GM19240 (cell line): ENCODE measurements at regions not wholly inside any gene's neighbourhood (a gene's known extent, or its start where the extent isn't known, plus 50 kb on each side); places are given as distances from the start of the nearest gene placed in this dataset.

Experiments used
- DNase-seq: peaks from one replicate; pipeline ENCODE4 v3.0.0; 2011; ENCODE audit warnings: low spot score; ENCODE audit not compliant: insufficient read length

DNA sequence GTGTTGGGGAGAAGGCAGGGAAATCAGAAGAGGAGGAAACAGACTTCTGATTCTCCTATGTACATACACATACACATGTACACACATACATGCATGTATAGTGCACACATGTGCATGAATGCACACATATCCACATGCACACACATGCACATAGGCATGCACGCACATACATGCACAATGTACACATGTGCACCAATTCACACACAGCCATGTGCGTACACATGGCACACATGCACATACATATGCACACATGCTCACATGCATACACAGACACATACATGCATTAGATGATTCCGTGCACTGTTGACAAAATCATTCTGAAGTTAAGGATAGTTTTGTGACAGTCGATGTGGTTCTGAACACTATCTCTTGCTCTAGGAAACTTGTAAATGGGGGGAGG lies 214.0 kb upstream of the CDH13 start:
- DNase-seq, result no peak

- DNase-seq, result no peak
Observed at GRCh38 chr16:82405736-82406135, 221.0 kb upstream of the CDH13 start.

DNA sequence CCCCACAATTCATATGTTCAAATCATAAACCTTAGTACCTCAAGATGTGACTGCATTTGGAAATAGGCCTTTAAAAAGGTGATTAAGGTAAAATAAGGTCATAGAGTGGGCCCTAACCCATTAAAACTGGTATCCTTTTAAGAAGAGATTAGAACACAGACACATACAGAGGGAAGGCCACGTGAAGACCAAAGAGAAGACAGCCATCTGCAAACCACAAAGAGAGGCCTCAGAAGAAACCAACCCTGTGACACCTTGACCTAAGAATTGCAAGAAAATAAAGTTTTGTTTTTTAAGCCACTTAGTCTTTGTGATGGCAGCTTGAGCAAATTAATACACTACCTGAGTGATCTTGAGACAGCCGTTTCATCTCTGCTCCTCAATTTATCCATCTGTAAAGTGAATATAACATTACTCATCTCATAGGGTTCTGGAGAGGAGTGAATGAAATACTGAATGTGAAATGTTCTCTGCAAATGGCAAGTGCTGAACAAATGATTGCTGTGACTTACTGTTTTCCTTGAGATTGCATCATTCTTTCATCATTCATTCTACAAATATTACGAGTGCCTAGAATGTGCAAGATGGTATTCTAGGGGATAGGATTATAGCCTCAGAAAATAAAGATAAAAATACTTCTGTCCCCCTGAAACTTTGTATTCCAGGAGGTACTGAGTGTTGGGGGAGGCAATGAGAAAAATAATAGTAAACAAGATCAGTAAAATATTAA lies 222.0 kb upstream of the CDH13 start:
- DNase-seq, result no peak

DNA sequence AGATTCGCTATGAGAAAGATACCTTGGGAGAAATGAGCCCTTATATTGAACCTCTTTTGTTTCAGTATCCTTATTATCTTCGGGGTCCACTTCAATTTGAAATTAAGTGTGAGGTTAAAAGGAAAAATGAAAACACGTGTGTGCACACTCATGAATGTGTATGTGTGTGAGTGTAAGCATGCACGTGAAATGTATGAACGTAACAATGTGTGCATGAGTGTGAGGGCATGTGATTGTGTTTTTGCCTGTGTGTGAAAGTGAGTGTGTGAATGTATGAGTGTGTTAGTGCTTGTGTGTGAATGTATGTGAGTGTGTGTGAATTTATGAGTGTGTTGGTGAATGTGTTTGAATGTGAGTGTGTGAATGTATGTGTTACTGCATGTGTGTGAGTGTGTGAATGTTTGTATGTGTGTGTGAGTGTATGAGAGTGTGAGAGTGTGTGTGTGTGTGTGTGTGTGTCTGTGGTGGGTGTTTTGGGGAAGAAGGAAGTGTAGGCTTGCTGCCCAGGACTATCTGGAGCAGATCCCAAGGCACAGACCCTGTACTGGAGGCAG lies 224.0 kb upstream of the CDH13 start:
- no peak for DNase-seq

DNA sequence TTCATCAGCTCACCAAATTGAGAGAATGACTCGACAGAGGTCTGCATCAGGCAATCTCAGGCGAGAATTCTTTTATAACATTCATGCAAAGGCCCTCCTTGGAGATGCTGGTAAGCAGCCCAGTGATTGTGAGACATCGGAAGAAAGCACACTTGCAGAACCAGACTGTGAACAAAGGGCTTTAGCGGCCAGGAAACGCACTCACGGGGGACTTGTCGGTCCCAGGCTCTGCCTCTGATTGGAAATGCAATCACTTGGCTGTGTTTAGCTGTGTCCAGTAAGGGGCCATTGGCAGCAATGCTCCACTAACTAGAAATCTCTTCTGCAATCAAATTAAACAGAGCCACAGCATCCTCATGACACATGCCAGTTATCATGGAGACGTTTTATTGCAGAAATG lies 226.7 kb upstream of the CDH13 start:
- DNase-seq, result no peak

DNA sequence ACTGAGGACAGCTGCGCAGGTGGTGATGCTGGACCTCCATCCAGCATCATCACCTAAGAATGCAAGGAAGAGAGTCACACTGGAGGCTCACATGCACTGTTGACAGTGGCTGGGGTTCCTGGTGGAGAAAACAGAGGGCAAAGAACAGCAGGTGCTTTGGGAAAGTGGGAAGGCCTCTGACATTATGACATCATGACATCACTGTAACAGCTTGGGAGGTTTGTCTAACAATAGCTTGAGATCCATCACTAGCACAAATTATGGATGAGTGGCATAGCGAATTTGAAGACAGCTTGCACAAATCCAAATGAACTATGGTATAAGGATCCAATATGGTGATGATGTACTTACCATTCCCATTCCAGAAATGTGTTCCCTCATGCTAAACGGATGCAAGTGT lies 226.5 kb upstream of the MPHOSPH6 start:
- DNase-seq, result no peak

- no peak for DNase-seq
Observed at GRCh38 chr16:82395212-82395611, 225.2 kb upstream of the MPHOSPH6 start.

- no peak for DNase-seq
Observed at GRCh38 chr16:82391690-82392089, 221.7 kb upstream of the MPHOSPH6 start.

GRCh38 chr16:82389956-82390650 lies 220.1 kb upstream of the MPHOSPH6 start:
- DNase-seq, result no peak

GRCh38 chr16:82386761-82387160 lies 216.7 kb upstream of the MPHOSPH6 start:
- DNase-seq, result no peak

GRCh38 chr16:82384949-82385348 lies 214.9 kb upstream of the MPHOSPH6 start:
- no peak for DNase-seq

DNA sequence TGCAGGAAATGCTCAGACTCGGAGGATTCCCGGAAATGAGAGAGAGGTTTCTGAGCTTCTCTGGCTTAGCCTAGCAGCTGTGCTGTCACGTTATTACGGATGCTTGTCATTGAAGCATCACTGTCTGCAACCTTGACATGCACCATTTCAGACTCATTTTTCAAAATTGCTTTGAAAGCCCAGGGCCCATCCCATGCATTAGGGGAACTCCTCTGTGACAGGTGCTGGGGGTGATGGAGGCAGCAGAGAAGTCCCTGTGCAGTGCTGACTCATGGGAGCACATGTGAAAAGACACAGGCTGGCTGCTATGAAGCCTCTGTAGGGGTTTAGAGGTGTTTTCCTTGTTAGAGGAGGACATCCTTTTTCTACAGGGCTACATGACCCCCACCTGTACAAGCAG lies 214.0 kb upstream of the MPHOSPH6 start:
- no peak for DNase-seq

DNA sequence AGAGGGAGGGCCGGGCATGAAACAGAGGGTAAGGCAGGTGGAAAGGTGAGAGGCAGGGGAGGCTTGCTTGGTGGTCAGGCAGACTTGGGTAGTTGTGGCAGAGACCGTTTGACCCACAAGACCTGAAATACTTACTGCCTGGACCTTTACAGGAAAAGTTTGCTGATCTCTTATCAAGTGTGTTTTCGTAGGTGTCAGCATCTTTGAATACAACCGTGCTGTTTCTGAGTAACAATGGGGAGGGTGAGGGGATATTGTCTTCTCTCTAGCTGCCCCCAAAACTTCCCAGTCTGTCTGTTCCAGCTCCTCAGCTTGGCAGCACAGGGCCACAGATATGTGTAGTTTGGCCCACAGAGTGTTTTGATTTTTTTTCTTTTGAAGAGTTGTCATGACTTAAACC lies 212.5 kb upstream of the MPHOSPH6 start:
- no peak for DNase-seq

GRCh38 chr16:82379551-82379950 lies 209.5 kb upstream of the MPHOSPH6 start:
- DNase-seq, result no peak

DNA sequence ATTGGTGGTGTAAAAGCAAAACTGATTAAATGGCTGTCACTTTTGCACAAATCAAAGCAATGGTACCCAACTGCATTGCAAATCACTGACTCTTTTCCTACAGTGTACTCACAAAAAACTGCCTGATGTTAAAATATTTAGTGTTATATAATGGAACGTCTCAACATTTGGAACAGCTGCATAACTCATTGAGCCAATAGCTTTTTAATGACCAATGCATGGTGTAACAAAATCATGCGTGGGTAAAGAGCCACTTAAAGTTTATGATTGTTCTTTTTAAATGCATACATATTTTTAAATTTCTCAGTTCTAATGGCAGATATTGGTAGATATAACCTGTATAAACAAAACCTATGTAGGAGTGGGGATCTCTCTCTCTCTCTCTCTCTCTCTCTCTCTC lies 204.0 kb upstream of the MPHOSPH6 start:
- no peak for DNase-seq

- DNase-seq, result no peak
Observed at GRCh38 chr16:82370282-82370681, 200.3 kb upstream of the MPHOSPH6 start.

DNA sequence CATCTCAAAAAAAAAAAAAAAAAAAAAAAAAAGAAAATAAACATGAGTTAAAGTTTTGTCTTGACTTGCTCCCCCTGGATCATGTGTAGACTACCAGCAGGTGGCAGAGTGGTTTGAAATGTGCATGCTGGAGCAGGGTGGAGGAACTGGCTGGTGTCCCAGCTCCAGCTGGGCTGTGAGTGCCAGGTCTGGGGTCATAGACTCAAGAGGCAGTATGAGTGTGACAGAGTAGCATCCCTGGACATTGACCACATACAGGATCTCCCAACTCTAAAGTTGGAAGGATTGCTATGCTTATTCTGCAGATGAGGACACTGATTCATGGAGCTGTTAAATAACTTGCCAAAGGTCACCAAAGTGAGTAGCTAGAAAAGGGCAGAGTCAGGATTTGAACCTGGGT lies 198.0 kb upstream of the MPHOSPH6 start:
- no peak for DNase-seq

GRCh38 chr16:82366462-82366861 lies 196.4 kb upstream of the MPHOSPH6 start:
- DNase-seq, result no peak

DNA sequence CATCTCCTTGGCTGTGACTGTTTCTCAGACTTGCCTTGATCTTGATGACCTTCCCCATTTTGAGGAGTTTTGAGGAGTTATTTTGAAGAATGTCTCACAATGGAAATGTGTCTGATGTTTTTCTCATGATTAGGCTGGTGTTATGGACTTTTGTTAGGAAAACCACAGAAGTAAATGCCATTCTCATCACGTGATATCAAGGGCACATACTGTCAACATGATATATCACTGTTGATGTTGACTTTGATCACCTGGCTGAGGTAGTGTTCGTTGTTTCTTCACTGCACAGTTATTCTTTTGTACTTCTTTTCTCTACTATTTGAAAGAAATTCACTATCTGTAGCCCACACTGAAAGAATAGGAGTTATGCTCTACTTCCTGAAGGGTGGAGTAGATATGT lies 194.7 kb upstream of the MPHOSPH6 start:
- no peak for DNase-seq

DNA sequence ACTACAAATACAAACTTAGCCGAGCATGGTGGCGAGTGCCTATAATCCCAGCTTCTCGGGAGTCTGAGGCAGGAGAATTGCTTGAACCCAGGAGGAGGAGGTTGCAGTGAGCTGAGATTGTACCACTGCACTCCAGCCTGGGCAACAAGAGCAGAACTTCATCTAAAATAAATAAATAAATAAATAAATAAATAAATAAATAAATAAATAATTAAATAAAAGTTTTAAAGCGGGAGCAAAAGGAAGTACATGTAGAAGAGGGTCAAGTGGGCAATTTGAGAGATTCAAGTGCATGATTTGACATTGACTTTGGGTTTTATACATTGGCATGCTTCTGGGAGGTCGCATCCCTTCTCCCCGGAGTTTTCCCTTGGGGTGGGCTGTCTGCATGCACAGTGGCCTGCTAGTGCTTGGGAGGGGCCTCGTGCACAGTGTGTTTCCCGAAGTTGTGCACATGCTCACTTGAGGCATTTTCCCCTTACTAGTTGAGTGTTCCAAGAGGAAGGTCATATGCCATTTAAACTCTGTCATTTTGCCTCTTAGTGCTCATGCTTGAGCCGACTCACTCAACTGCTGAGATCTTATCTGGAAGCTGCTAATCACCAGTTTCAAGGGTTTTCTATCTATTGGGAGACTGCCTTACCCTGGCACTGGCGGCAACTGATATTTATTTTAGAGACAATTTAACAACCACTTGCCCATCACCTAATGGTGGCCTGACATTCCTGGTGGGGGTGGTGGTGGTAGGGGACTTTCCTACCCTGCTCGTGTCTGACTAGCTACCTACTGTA lies 193.2 kb upstream of the MPHOSPH6 start:
- DNase-seq, result no peak

DNA sequence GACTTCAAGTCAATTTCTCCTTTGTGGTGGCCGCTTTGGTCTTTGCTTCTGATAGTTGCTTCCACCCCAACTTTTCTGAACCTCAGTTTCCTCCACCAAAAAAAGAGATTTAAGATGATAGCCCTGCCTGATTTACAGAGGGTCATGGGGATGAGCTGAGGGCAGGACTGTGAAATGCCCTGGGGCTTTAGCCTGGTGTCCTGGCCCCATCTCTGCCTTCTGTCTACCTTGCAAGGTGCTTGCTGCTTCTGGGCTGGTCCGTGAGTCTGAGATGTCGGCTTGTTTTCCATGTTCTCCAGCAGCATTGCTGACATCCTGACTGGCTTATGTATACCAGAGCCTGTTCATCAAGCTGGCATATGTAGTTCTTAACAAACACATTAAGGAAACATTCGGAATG lies 191.9 kb upstream of the MPHOSPH6 start:
- no peak for DNase-seq
